Head of caudate nucleus (tissue), 42 donors: ENCODE measurements at regions not wholly inside any gene's neighbourhood (a gene's known extent, or its start where the extent isn't known, plus 50 kb on each side); places are given as distances from the start of the nearest gene placed in this dataset.

Experiments used
- DNase-seq, 42 donors: peaks; one replicate each; pipeline versions ENCODE4 v3.0.0 to v3.0.0-alpha.2; 2020 to 2021; ENCODE audit warnings: mixed read lengths in 7 of 42
- intact Hi-C: fragments of 100-400 bp; cut with DNase I; formaldehyde crosslinking; loops from one replicate; pipeline ENCODE4 v1.15.0; 2022

DNA sequence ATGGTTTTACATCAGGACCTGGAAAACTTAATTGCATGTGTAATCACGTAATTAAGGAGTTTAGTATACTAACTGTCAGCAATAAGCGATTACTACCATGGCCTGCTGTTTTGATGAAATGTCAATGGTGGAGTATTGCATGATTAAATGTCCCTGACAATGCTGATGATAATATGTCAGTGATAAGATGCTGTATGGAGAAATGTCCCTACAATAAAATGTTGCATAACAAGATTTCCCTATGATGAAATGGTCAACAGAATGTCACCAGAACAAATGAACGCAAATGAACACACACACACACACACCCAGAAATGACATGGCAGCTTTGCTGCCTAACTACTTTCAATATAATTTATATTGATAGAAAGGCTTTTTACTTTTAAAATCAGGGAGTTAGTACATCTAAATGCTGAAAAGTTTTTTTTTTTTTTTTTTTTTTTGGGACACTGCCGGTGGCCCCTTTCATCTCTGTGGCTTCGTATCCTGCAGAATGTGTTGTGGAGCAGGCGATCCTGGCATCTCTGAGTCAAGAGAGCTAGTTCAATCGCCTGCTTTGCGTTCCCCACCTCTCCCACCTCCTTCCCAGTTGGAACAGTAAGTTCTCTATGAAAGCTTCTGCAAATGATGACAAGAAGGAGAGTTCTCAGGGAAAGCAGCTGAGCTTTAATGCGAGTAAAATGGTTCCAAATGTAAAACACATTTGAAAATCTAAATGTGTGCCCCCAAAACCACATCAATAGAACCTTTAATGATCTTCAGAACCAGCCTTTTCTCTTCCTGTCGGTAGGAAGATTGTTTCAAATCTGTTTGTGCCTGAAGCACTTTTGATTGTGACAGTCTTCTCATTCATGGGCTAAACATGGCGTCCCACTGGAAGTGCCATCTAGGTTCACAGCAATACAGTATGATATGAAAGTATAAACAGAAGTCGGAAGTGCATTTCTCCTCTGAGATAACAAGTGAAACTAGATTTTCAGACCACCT is 170.1 kb upstream of the GBE1 start:
- intact Hi-C loops: no loop called here
- DNase-seq: no peak

DNA sequence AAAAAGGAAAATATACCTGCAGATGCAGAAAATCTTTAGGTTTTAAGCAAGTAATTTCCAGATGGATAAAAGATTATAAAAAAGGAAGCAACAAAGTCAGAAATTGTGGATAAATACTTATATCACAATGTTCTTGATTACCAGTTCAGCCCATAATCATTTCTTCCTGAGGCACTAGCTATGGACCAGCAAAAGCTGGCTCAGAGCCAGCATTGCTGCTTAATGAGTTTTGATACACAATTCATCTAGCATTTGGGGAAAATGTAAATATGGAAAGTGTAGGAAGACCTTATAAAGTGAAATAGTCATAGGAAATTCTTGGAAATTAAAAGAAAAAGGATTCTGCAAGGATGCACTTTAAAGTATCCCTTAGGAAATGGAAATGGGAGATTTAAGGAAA is 168.3 kb upstream of the GBE1 start:
- intact Hi-C loops: no loop called here
- DNase-seq: no peak

DNA sequence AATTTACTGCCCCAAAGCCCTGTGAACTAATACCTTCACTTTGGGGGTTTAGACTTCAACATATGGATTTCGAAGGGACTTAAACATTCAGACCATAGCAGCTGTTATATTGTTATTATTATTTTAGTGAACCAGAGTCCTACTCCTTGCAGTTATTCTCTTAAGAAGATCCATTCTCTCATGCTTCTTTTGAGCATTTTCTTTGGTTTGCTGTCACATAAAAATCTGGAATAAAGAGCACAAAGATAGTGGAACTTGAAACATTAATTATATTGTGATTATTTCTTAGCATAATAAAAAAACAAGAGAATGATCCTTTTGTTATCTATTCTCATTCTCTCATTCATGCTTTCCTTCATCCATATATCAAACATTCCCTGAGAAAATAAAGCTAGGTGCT is 166.4 kb upstream of the GBE1 start:
- intact Hi-C loops: no loop called here
- DNase-seq: no peak

DNA sequence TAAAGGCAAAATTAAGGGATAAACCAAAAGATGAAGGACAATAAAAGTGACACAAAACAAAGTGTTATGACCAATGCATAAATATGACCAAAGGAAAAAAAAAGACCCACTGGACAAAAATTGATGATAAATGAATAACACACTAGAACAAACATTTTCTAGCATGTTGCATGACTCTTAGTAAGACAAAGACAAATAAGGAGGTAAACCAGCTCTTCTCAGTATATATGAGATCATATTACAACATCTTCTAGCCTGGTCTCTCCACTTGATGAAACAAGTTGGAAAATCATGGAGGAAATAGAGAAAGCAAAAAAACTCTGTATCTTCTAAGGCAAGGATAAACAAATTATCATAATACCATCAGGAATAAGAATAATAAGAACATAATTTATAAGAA is 163.9 kb upstream of the GBE1 start:
- intact Hi-C loops: no loop called here
- DNase-seq: no peak

DNA sequence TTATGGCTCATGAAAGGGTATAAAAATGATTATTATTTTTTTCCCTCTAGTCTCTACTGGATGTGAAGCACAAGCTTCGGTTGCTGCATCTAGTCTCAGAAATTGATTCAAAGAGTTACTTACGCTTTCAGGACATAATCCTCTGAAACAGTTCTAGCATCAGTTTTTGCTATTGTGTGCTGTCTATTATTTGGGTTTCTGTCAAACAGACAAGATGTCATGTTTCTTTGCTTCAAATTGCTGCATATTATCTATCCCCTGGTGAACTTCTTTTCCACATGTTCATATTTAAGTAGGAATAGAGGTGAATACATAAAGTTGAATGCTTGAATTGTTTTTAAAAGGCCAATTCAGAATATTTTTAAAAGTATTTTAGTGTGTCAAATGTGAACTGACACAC is 161.6 kb upstream of the GBE1 start:
- DNase-seq: no peak
- intact Hi-C loops: no loop called here

DNA sequence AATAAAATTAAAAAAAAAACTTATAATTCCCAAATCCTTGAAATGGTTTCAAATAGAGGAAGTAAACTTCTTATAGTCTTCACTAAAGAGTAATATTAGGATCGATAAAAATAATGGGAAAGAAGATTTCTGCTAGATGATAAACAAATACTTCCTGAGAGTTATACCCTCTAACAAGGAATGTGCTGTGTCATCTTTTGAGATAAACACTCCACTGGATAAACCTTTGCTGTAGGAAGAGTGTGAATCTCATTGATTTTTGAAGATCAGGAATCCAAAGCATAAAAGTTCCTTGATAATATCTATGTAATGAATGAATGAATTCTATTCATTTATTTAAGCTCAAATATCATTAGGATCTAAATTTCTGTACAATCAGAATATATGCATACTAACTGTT is 161.0 kb upstream of the GBE1 start:
- DNase-seq: no peak
- intact Hi-C loops: no loop called here

DNA sequence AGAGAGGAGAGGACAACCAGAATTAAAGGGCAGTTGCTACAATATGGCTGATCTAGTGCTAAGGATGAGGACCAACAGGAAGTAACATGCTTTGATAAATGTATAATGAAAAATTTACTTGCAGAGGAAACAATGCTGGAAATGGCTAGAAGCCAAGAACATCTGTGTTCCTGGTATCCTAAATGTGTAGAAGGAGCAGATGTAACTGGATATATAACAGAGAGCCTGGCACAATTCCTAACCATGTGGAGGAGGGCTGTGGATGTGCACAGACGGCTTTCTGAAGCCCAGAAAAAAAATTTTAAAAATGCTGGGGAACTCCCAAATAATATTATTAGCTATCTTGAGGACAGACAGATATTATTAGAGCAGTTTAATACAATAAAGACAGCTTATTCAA is 159.4 kb upstream of the GBE1 start:
- intact Hi-C loops: no loop called here
- DNase-seq: no peak

DNA sequence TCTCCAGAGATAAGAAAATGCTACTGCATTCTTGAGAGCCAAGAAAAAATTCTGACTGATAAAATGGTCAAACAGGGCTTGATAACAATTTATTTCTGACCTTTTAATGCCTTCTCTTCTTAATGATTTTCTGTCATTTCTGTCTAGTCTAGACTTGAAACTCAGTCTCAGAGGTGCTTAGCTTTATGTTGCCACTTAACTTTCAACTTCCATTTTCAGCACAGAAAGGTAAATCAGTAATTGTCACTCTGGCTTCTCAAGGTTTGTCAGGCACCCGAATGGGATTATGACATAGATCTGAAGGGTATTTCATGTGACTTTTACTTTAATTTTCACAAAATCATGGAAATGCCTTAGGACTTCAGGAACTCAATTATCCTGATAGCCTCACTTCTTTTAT is 155.4 kb upstream of the GBE1 start:
- intact Hi-C loops: no loop called here
- no peak for DNase-seq

DNA sequence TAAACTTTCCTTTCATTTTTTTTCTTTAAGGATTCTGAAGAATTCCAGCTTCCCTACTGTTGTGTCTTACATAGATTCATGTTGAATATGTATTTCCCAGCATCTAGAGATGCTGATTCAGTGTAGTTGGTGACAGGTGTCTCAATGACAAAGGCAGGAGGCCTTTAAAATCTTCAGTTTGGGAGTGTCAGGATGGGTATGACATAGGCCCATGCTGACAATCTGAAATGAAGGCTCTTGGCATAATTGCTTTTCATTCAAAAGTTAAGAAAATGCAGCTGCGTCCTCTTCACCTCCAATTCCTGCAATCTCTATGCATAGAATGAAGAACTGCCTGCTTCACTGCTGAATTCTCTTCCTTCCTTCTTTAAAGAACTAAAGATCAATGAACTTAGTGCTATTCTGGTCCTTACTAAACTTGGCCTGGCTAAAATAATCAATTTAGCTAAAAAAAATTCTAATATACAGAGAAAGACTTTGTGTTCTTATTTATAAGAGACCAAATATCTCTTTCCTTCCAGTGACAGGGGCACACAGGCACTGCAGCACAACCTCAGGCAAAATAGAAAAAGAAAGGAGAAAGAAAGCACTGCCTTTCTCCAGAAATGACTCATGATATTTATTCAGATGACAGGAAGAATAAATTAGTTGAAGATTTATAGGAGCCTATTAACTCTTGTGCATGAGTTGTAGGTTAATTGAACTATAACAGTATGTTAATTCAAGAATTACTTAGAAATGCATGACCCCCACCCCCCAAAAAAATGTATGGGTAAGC is 152.6 kb upstream of the GBE1 start:
- DNase-seq: no peak
- intact Hi-C loops: no loop called here

DNA sequence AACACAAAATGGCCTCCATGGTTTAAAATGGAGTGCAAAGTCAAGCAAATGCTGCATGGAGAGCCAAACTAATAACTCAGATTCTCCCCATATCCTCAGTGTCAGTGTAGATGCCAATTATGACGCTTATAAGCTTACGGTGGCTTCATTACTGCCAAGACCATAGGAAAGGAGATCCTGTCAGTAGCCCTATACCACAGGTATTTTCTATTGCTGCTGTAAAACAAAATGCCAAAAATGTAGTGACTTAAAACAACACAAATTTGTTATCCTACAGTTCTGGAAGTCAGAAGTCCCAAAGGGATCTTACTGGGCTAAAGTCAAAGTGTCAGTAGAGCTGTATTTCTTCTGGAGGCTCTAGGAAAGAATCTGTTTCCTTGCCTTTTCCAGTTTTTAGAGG is 149.8 kb upstream of the GBE1 start:
- no peak for DNase-seq
- intact Hi-C loops: no loop called here

DNA sequence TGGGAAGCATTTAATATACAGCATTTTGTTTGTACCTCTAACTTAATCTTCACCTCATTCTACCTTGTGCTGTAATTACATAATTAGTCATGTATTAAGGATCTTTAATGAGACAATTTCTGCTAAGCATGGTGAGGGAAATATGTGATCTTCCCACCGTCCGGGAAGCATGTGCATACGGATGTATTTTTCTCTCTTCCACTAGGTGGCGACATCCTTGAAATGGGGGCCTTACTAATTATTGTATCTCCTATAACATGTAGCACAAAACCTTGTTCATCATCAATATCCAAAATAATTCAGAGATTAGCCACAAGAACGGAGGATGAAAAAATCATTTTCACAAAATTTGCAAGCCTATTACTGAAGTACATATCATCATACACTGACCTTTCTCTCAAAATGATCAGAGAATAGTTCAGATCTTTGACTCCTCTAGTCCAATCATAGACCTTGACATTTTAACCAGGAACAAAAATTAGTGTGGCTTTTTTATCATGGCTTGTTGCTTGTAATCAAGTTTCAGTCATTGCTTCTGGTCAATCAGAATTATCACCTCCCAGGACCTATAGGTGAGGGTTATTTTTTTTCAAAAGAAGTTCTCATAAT is 148.9 kb upstream of the GBE1 start:
- intact Hi-C loops: no loop called here

DNA sequence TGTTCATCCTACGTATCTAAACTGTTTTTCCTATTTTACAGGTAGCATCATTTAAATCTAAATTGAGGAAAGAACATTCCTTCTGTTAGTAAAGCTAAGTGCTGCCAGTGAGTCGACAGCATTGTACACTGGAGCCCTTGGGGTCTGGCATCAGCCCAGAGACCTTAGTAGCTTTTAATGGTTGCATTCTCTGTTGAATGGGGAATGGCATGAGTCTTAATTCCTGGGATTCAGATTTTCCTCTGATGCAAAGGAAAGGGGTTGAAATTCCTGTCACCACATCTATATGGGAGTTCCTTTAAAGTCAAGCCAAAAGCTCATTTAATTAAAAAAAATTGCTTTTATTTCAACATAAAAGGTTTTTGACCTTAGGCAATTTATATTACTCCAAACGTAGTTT is 148.4 kb upstream of the GBE1 start:
- DNase-seq: no peak
- intact Hi-C loops: no loop called here

More for the DNA sequence above, 148.9 kb upstream of the GBE1 start:
- DNase-seq: peak in 25 of 42 donors; percentile 3 to 74 (median 28)

DNA sequence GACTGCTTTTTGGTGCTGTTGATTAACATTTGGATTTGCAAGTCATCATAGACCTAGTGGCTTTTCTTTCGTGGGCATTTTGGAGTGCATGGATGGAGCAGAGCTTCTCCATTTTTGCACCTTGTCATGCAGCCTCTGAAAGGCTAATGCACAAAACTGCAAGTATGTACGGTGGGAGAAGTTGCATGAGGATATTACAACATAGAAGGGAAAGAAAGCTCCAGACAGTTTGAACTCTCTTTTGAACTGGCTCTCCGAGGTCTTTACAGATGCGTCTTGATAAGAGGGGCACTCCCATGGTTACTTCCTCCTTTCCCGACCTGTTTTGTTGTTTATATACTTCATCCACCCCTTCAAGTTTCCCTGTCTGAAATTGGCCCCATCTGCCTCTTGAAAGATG is 147.1 kb upstream of the GBE1 start:
- intact Hi-C loops: no loop called here
- no peak for DNase-seq

DNA sequence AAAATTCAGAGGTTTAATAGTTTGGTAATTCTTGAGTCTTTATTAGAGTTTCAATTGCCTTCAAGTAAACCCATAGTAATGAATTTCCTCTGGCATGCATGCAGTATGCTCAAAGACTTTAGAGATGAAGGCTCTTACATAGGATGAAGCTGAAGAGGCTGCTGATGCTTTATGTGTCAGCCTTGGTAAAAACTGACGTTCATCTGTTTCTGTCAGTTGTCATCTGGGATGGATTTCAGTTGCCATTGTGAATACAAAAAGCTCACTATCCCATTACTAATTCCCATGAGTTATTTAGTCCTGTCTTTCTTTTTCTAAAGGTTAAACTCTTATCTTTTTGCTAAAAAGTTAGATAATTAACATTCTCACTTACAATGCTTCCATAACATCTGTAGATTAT is 136.9 kb upstream of the GBE1 start:
- intact Hi-C loops: no loop called here
- no peak for DNase-seq

DNA sequence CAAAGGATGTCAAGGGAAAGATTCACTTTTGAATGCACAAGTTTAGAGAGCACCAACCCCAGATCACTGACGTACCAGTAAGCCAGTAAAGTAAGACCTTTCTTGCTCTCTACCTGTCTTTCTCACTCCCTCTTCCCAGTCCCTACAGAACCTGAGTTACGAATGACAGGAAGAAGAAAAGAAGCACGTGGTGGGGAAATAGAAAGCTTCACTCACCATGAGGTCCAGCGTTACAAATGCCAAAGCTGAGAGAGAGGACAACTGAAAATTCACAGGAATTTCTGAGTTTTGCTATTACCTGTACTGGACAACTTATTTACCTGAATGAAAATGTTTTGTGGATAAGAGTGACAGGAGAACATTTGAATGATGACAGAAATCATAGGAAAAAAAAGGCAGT is 133.2 kb upstream of the GBE1 start:
- intact Hi-C loops: no loop called here
- no peak for DNase-seq

DNA sequence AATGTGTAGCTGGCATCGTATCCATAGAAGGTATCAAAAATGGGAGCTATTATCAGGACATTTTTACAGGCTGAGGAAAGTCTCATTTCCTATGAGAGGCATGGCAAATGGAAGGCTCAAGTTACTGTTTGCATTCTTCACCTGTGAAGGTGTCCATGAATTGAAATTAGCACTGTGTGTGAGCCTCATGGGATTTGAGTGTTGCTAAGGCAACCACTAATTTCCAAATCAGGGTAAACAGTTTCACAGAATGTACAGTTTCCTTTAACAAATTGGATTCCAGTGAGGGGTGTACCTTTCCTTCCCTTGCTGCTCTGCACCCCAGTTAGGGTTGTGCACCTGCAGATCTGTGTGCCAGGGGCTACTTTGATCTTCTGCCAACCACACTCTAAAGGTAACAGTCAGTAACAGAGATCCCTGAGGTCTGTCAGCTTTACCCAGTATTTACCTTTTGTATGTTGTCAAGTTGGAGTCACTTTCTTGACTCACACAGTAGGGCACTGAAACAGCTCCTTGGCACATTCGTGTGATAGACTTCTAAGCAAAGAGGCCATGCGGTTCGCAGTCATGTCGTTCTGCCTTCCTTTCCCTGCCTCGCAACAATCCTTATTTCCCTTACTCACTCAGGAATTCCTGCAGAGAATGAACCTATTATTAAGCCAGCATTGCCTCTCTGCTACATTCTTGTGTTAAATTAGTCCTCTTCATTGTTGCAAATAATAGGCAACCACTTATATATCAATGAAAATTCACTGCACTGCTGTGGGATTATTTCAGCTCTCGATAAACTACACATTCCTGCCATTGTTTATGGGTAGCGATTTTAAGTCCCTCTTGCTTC is 129.8 kb upstream of the GBE1 start:
- no peak for DNase-seq
- intact Hi-C loops: no loop called here

DNA sequence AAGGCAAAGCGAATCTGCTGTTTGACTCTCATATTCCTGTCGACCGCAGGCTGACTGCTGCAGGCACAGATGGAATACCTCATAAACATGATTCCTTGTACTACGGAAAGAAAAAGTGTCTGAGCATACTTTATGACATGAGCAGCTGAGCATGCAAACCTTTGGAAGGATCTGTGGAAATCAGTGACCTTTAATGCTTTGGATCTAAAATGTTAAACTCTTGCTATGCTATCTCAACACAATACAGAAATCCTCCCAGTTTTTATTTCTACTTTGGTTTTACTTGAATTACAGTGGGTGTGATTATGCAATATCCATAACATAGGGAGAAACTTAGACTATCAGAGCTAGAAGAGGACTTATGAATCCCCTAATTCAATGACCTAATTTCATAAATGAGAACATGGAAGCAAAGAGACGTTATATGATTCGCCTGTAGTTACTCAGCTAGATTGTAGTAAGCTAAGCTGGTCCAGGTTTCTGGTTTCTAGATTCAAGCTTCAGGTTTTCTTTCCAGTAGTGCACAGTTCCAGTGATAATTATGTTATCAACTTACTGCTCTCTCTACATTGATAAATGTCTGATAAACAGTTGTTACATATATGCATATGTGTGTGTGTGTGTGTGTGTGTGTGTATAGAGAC is 127.6 kb upstream of the GBE1 start:
- DNase-seq: no peak
- intact Hi-C loops: no loop called here

DNA sequence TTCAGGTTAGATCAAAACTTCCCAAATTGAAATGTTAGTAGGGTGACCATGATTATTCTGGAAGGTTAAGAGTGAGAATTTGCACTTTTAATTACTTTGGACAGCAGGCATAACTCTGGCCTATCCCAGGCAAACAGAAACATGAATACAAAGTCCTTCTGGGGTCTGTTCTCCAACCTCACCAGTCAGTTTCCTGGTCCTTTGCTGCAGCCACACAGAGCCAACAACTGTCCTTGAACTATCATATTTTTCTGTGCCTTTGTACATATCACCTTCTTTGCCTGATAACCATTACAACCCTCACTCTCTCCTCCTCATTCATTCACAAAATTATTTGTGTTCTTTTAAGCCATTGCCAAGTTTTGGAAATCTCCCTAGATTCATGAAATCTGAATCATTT is 126.0 kb upstream of the GBE1 start:
- intact Hi-C loops: no loop called here
- no peak for DNase-seq

DNA sequence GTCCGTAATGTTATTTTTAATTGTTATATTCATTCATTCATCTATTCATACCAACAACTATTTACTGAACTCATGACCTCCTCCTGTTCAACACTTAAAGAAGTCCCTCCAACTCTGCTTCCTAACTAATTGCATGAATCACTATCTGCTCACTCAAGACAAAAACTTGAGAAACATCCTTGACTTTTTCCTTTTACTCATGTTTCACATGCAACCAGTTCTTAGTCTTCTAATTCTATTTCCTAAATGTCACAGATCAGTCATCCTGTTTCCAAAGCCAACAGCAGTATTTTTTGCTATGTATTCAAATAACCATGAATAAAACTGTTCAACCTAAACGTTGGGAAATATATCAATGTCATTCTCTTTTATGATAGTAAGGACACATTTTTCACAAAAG is 124.6 kb upstream of the GBE1 start:
- DNase-seq: no peak
- intact Hi-C loops: no loop called here
